ENCODE measurements at regions not wholly inside any gene's neighbourhood (a gene's known extent, or its start where the extent isn't known, plus 50 kb on each side); places are given as distances from the start of the nearest gene placed in this dataset.

GRCh38 chr12:131363841-131364495 lies 346.9 kb upstream of the SFSWAP start (continued):
- TF ChIP-seq MXI1 (IDR thresholded peaks at IDR 0.05; ENCODE audit: borderline replicate concordance, low read depth, low read length), result no peak
- TF ChIP-seq FOS (IDR thresholded peaks at IDR 0.05; ENCODE audit: low read depth, low read length), result no peak
- TF ChIP-seq ELK1 (IDR thresholded peaks at IDR 0.05; ENCODE audit: borderline replicate concordance, low read depth, low read length), result no peak
- TF ChIP-seq RAD21 (IDR thresholded peaks at IDR 0.05; ENCODE audit: low read length), result no peak

Measured in IMR-90 (cell line).